ENCODE measurements at regions not wholly inside any gene's neighbourhood (a gene's known extent, or its start where the extent isn't known, plus 50 kb on each side); places are given as distances from the start of the nearest gene placed in this dataset.

DNA sequence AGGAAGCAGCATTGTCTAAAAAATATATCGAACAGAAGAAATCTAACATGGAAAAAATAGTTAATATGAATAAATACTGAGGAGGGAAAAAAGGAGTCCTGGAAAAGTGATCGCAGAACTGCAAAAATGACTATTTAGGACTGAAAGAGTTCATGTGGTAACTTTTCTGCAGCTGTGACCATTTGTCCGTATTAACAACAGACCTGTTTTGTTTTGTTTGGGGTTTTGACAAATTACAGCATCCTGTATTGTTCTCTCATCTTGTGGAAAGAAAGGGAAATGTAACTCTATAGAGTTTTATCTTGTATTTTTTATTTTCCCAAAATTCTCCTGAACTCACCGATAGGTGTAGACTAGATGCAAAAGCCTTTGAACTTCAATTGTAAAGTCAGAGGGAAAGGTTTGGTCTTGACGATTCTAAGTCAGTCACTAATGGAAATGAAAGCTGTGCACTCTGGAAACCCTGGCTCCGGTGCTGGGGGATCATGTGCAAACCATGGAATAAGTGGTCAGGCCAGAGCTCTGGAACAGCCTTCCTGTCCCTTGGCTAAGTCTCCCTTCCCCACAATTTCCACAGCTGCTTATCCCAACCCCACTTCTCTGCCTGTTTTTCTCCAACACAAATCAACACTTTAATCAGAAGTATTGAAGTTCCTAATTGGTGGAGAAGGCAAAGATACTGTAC lies 51.2 kb upstream of the MARCKS start:
- TF ChIP-seq, protein P1, sequence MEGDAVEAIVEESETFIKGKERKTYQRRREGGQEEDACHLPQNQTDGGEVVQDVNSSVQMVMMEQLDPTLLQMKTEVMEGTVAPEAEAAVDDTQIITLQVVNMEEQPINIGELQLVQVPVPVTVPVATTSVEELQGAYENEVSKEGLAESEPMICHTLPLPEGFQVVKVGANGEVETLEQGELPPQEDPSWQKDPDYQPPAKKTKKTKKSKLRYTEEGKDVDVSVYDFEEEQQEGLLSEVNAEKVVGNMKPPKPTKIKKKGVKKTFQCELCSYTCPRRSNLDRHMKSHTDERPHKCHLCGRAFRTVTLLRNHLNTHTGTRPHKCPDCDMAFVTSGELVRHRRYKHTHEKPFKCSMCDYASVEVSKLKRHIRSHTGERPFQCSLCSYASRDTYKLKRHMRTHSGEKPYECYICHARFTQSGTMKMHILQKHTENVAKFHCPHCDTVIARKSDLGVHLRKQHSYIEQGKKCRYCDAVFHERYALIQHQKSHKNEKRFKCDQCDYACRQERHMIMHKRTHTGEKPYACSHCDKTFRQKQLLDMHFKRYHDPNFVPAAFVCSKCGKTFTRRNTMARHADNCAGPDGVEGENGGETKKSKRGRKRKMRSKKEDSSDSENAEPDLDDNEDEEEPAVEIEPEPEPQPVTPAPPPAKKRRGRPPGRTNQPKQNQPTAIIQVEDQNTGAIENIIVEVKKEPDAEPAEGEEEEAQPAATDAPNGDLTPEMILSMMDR (IDR thresholded peaks at IDR 0.05; ENCODE audit: low read depth, low read length, missing control alignments) = no peak
- in situ Hi-C loops (cut with HindIII; ENCODE audit: low sequenced_read_pairs) = no loop called here
- DNase-seq (ENCODE audit: low read depth) = no peak
- no peak overlapping the region for H3K4me3 ChIP-seq (ENCODE audit: low read depth, low read length)

Data from astrocyte of the cerebellum (primary cell).